Panc1 (cell line): ENCODE measurements at regions not wholly inside any gene's neighbourhood (a gene's known extent, or its start where the extent isn't known, plus 50 kb on each side); places are given as distances from the start of the nearest gene placed in this dataset.

ENCODE experiments used
- CTCF ChIP-seq: fragments of 450-650 bp; IDR thresholded peaks from 2 replicates; pipeline ENCODE4 v1.5.1; 2017; ENCODE audit warnings: mild to moderate bottlenecking
- POLR2AphosphoS5 ChIP-seq: IDR thresholded peaks from 2 replicates; pipeline ENCODE4 v1.6.1; 2012; ENCODE audit warnings: mild to moderate bottlenecking, low read depth, low read length, moderate library complexity
- TCF7L2 ChIP-seq: IDR thresholded peaks from 2 replicates; pipeline ENCODE4 v1.6.1; 2011; ENCODE audit warnings: mild to moderate bottlenecking, low read depth, low read length, inconsistent platforms
- TF ChIP-seq, protein P1 (sequence below), 2 experiments: IDR thresholded peaks; 2 replicates each; pipeline ENCODE4 v1.6.1; 2011 to 2012; ENCODE audit warnings: low read depth in 2 of 2, control low read depth in 1 of 2, low read length in 1 of 2, mild to moderate bottlenecking in 1 of 2, moderate library complexity in 1 of 2; ENCODE audit not compliant: insufficient read depth in 1 of 2

DNA sequence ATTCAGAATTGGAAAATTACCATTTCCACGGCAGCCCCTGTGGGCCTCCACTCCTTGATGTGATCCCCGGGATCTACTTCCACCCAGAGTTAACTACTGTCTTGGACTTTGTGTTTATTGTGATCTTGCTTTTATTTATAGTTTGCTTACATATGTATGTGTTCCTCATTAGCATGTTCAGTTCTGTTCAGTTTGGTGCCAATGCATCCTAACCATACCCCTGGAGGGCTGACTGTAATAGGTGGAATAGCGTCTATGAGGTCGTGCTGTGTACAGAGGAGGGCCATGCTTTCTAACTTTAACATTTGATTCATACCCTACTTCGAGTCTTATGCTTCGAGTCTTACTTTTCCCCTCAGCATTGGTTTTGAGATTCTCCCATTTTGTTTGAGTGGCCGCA, 104.3 kb upstream of the SLC24A3 start:
- no peak for TF ChIP-seq CTCF
- TF ChIP-seq, protein P1, sequence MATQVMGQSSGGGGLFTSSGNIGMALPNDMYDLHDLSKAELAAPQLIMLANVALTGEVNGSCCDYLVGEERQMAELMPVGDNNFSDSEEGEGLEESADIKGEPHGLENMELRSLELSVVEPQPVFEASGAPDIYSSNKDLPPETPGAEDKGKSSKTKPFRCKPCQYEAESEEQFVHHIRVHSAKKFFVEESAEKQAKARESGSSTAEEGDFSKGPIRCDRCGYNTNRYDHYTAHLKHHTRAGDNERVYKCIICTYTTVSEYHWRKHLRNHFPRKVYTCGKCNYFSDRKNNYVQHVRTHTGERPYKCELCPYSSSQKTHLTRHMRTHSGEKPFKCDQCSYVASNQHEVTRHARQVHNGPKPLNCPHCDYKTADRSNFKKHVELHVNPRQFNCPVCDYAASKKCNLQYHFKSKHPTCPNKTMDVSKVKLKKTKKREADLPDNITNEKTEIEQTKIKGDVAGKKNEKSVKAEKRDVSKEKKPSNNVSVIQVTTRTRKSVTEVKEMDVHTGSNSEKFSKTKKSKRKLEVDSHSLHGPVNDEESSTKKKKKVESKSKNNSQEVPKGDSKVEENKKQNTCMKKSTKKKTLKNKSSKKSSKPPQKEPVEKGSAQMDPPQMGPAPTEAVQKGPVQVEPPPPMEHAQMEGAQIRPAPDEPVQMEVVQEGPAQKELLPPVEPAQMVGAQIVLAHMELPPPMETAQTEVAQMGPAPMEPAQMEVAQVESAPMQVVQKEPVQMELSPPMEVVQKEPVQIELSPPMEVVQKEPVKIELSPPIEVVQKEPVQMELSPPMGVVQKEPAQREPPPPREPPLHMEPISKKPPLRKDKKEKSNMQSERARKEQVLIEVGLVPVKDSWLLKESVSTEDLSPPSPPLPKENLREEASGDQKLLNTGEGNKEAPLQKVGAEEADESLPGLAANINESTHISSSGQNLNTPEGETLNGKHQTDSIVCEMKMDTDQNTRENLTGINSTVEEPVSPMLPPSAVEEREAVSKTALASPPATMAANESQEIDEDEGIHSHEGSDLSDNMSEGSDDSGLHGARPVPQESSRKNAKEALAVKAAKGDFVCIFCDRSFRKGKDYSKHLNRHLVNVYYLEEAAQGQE (IDR thresholded peaks at IDR 0.05; ENCODE audit: insufficient read depth in 1 of 2, low read depth in 2 of 2, low read length in 1 of 2): no peak
- TF ChIP-seq TCF7L2: no peak
- no peak for TF ChIP-seq POLR2AphosphoS5
